Embryonic facial prominence (tissue), 1 donor: ENCODE measurements at regions not wholly inside any gene's neighbourhood (a gene's known extent, or its start where the extent isn't known, plus 50 kb on each side); places are given as distances from the start of the nearest gene placed in this dataset.

Experiments
- DNase-seq: peaks from one replicate; pipeline ENCODE4 v3.0.0-alpha.2; 2016; ENCODE audit errors: extremely low spot score

DNA sequence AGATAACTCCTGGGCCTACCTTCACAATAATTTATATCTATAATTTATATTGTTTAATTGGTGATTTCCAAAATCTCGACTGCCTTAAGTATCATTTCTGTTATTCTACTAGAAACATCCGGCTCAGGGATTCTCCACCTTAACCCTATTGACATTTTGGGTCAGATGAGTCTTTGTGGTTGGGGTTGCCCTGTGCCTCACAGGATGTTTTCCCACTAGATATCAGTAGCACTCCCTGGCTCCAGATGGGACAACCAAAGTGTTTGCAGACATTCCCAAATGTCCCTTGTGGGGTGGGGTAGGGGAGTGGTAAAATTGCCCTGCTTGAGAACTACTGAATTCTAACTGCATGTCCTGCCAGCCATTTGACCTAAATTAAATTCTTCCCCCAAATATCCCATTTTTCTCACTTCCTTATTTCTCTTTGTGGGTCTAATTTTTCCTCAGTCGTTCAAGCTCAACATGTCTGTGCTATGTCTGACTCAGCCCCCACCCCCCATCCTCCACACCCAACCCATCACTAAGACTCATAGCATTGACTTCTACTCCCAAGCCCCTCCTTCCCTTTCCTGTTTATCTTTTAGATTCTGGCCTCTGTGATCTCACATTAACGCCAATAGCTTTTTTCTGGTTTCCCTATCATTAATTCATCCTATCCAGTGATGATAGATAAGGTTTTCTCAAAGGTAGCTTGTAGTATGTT, 545.1 kb downstream of the EFNB2 start:
- DNase-seq: no peak

DNA sequence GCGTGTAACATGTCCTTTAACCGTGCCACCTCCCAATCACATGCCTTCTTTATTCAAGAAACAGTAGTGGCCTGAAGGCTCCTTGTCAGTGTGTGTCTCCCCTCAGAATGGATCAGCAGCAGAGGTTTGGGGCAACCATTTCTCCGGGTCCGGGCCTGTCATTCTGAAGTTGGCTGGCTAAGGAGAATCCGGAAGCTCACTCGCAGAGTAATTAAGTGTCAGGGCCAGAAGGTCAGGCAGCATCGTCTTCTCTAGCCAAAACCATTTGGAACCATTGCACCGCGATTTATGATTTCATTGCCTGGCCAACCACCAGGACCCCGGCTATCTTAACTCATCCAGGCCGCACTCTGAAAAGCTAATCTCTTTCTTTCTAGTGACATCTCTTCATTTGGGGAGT, 550.8 kb downstream of the EFNB2 start:
- no peak for DNase-seq

DNA sequence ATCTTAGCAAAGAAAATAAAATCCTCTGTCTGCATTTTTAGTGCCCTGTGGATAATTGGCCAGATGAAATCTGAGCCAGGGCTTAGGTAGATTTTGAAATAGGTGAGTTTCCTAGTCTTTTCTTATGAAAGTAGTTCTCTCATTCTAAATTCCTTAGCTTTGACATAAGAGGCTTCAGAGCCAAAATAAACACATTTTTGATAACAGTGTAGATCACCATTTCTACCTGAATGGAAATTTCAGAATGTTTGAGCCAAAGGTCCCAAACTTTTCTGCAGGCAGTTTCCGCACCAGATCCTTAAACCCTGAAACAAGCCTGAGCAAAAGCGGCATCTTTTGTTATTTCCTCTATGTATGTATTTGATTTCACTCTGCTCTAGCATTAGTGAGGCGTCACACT, 551.2 kb downstream of the EFNB2 start:
- no peak for DNase-seq

DNA sequence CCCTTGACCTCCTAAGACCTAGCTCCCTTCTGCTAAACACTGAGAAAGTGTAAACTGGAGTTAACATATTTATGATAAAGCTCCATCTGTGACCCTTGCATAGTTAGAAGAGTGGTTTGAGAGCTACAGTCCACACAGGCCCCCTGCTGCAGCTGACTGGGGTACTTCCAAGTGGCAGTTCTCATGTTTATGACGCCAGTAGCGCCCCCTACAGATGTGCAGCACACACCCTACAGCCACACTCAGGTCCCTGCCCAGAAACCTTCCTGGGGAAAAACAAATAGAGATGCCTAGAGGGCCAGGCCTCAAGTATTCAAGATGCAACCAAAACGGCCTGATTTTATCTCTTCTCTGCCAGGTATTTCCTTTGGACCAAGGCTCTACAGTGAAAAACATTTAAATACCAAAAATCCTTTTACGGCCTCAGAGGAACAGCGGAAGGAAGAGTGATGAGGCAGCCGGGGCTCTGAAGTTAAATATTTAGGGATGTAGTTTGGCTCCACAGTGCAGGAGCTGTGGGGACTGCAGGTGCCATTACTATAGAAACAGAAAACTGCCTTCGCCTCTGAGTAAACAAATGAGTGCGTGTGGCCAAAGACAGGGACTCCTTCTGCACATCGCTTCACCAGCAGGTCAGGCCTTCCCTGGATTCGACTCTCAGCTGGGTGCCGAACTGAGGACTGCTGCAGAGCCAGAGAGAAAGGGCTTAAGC, 553.1 kb downstream of the EFNB2 start:
- DNase-seq: no peak

DNA sequence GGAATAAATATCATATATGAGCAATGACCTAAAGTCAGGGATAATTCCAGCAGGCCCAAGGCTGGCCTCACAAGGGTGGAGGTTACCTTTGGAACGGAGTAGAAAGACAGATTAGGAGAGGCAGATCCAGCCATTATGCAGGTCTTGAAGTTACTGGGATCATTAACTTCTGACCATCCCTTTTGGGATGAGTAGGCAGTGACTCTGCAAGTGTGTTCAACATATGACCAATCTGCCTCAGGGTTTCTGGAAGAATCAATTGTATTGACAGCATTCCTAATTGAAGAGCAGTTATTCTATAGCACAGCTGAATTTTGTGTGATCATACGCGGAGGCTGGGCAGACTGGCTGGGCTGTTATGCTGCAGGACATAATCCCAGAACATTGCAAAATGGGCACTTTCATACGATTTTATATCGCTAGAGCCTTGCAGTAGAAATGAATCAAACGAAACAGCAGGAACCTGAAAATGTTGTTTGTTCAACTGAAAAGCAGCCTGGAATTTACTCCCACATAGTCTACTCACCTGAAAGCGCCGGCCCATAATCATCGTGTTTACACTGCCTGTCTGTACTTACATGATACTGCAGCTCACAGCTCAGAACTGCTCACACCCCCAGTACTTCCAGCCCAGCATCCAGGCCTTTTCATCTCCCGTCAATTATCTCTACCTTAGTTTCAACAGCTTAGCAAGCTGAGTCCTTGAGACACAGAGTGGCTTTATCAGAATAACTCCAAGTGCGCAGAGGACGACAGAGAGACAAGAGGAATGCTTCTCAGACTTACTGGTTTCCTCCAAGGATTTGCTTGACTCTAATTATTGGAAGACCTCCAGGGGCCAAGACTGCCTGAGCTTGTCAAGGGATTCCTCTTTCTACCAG, 556.1 kb downstream of the EFNB2 start:
- no peak for DNase-seq

DNA sequence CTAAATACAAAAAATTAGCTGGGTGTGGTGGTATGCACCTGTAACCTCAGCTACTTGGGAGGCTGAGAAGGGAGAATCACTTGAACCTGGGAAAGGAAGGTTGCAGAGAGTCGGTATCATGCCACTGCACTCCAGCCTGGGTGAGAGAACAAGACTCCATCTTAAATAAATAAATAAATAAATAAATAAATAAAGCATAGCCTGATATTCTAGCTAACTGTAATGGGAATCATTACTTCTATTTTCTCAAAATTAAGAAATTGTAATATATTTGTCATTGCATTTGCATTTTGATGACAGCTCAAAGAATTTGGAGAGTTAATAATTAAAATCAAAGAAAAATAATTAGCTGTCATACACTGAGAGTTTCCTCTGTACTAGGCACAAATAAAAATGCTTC, 561.1 kb downstream of the EFNB2 start:
- DNase-seq: no peak

DNA sequence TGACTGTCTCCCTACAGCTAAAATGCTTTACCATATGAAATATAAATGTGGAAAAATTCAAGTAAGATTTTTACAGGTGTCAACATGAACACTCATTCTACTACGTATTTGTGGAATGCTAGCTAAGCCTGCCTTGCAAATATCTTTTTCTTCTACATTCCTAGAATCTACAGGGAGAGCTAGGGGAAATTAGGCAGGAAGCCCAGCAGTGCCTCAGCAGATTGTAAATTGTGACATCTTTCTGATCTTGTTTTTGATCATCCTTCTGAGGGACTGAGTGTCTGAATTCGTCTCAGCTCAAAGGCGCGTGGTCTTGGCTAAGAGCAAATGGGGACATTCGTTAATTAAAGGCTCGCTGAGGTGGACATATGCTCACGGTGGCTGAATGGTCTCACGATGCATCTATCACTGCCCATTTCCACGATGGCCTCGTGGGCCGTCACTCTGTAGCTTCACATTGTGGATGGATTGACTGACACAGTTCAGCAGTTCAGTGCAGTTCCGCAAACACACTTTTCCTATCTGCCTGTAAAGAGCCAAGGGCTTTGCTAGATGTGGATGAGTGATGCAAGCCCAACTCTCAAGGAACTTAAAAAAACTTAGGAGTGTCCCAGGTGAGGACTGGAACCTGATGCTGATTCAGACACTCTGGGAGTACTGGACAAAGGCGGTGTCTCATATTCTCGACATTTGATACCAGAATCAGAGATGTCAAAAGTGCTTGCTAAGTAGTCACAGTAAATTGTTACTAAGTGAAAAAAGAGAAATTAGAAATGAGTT, 562.5 kb downstream of the EFNB2 start:
- DNase-seq: no peak

DNA sequence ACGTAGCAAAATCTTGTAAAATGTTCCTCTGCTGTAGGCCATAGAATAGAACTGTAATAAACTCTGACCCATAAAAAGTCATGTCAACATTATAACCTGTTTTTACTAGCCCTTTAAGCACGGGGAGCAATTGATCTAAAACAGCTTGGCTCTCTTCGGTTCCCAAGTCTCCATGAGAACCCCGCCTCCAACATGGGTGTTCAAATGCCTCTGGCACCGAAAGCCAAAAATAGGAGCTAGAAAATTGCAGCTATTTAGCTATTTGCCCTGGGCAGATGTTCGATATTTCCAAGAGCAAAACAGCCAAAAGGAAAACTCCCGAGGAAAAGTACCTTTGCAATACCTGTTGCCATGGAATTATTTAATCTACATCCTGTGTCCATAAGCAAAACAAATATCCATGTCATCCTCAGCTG, 563.1 kb downstream of the EFNB2 start:
- no peak for DNase-seq

DNA sequence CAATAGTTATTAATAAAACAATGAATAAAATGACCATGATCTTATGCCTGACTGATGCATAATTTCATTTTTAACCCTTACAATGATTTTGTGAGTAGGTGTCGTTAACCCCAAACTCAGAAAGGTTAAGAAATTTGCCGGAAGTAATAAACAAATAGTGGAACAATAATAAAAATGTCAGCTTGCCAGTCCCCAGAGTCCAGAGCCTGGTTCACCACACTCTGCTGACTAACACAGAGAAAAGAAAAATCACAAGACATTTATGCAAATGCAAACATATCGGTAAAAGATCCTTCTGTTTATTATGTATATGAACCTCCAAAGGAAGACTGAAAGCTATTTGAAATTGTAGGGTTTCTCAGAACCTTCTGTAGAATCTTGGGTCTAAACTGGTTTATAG, 563.7 kb downstream of the EFNB2 start:
- DNase-seq: no peak

DNA sequence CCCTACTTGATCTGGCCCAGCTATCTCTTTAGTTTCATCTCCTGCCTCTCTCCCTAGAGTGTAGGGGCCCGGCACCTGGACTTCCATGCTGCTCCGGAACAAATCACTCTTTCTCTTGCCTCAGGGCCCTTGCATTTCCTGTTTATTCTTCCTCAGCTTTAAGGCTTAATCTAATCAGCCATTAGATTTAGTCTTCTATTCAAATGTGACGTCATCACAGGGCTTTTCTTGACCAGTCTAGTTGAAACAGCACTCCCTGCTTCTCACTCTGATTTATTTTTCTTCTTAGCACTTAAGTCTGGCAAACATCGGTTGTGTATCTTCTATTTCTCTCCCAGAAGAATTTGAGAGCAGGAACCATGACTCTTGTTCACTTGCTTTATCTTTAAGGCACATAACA, 564.1 kb downstream of the EFNB2 start:
- no peak for DNase-seq

DNA sequence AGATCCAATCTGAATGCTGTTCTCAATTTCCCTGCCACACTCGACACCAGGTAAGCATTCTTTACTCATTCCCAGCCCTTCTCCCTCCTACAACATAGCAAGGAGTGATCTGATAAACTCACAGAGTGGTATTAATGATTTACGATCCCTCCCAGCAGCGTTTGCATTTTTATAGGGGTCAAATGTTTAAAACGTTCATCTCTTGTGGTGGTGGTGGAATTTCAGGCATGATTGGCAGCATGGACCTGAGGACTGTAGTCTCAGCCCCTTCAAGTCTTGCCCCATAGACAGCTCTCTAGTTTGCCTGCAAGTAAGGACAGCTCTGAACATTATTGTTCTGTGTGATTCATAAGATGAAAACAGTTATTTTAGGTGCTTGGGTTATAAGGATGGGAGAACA, 565.7 kb downstream of the EFNB2 start:
- no peak for DNase-seq

DNA sequence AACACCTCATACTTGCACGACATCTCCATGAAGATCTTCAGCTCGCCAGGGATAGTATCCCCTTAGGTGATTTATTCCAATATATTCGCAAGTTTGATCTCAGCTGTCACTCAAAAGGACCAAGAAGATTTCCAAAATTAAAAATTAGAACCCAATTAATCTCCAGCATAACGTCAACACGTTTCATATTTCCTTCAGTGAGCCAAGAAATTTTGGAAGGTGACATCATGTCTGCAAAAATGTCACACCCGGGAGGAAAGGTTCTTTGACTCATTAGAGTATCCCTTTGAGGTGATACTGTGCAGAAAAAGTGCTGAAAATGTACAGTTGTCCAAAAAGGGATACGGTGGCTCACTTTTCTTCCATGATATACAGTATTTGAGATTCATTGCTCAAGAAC, 569.6 kb downstream of the EFNB2 start:
- no peak for DNase-seq

DNA sequence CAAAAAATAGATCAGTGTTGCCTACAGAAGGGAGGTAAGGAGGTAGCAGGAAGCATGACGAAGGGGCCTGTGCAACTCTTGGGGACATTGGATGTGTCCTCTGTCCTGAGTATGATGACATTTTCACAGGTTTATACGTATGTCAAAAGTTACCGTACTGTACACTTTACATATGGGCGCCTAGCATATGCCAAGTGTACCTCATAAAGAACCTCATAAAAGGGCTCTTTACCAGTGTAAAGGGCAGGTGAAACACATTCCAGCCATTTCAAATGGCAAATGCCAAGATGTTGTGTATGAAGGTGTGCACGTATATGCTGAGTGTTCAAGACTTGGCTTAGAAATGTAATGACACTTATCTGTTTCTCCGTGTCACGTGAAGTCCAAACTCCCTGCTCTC, 573.4 kb downstream of the EFNB2 start:
- DNase-seq: no peak

DNA sequence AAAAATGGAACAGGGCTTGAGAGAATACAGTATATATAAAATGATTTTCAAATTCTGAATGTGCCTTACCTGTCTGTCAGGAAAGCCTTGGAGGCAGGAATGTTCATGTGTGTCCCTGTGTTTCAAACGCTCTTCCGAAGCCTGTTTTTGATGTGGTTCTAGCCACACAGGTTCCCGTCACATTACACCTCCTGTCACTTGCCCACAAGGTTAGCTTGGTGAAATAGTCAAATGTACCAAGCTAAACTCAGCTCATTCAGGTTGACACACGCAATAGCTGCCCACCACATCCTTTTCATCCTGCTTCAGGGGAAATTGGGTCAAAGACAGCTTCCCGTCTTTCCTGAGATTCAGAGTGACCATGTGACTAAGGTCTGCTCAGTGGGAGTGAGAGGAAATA, 574.0 kb downstream of the EFNB2 start:
- DNase-seq: no peak

DNA sequence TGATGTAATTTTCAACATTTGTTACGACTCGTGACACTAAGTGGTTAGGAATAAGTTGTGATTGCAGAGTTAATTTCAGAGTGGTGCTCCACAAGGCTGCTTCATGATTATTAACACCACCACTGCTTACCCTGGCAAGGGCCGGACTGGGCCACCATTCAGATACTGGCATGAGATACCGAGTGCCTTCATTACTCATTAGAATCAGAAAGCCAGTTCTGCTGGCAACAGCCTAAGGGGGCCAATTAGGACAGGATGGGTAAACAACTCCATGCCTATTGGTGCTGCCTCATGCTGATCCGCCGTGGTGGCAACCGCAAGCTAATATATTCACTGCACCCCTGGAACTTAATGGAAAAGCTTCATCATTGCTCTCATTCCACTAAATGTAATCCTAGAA, 575.1 kb downstream of the EFNB2 start:
- no peak for DNase-seq

DNA sequence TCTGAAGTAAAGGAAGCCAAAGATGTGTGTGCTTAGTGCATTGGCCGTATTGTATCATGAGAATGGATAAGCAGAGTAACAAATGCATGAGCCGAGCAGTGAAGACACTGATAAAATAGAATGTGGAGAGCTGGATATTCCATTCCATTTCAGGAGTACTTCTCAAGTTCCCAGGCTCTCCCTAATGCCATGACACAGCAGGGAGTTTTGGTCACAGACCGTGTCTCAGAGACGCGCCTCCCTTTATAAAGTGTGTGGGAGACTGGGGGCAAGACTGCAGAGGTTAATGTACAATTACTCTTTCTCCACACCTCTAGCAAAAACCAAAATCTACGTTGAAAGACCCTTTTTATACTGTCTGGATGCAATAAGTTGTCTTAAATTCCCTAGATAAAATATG, 575.6 kb downstream of the EFNB2 start:
- DNase-seq: no peak

DNA sequence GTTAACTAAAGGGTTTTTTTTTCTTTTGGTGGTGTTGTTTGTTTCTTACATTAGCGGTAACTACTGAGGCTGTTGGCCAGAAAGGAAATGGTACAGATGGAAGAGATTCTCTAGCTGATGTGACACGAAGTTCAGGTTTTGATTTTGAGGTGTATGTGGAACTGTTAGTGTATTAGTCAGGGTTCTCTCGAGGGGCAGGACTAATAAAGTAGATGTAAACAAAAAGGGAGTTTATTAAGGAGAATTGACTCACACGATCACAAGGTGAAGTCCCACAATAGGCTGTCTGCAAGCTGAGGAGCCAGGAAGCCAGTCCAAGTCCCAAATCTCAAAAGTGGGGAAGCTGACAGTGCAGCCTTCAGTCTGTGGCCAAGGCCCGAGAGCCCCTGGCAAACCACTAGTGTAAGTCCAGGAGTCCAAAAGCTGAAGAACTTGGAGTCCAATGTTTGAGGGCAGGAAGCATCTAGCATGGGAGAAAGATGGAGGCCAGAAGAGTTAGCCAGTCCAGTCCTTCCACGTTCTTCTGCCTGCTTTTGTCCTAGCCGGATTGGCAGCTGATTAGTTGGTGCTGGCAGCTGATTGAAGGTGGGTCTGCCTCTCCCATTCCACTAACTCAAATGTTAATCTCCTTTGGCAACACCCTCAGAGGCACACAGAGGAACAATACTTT, 577.6 kb downstream of the EFNB2 start:
- no peak for DNase-seq

DNA sequence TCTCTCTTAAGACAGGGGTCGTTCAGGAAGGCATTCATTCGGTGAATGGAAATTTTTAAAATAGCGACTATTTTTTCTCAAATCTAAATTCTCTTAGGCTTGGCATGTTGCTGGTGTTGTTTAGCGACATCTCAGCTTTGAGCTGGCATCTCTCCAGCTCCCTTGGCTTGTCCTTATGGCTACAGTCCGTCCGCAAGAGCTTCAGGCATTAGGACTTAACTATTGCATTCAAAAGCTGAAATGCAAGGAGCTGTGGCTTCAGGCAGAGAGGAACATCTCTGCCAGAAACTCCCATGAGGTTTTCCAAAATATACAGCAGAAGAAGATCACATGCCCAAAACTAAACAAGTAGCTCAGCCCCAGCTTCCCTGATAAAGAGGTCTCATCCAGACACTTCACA, 578.5 kb downstream of the EFNB2 start:
- DNase-seq: no peak

DNA sequence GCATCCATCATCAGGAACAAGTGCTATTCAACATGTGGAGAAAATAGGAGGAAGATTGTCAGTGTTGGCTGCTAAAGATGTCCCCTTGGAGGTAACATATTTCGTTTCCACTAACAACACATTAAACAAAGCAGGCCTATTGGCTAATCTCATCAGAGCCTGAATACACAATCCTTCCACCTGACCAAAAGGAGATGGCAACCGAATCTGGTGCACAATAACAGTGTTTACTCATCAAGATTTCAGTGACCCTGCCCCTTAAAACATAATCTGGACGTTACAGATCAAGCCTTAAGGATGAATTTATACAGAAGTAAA, 582.5 kb downstream of the EFNB2 start:
- DNase-seq: no peak

DNA sequence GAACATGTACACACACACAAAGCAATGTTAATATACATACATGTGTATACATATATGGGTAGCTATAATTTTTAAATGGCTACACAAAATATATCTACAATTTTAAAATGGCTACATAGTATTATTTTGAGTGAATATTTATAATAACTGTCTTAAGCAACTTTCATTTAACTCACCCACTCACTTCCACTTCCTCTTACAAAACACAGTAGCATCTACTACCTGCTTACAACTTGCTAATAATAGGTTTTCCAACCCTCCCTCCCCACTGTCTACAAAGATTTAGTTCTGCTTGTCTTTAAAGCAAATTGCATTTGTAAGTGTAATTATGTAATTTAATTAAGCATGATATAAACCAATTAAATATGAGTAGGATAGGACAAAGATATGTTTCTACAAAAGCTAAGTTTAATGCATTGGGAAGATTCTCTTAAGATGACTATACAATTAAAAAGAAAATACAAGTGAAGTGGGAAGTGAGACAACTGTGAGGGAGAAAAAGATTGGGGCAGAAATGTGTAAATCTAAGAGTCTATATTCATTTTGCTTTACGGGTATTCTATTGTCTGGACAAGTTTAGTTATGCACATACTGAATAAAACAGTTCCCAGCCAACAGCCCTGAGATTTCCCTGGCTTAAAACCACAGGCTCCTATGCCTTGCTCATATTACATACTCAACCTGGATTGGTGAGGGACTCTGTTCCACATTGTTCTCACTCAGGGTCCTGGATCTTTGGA, 583.1 kb downstream of the EFNB2 start:
- no peak for DNase-seq

DNA sequence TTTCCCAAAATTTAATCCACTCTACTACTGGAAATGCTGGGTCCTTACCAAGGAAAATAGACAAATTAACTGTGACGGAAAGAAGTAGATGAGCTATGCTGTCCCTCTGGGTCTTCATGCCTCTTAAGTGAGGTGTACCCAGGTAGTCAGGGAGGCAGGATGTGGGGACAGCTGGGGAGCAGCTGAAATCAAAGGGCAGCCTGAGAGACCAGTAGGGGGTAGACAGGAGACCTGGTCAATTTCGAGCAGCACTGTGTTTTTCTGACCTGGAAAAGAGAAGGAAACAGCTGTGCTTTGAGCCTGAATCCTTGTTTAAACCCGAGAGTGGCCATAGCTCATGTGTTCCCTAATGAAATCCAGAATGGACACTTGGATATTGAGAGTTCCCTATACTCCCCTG, 587.3 kb downstream of the EFNB2 start:
- DNase-seq: no peak
